ENCODE measurements at regions not wholly inside any gene's neighbourhood (a gene's known extent, or its start where the extent isn't known, plus 50 kb on each side); places are given as distances from the start of the nearest gene placed in this dataset.

DNA sequence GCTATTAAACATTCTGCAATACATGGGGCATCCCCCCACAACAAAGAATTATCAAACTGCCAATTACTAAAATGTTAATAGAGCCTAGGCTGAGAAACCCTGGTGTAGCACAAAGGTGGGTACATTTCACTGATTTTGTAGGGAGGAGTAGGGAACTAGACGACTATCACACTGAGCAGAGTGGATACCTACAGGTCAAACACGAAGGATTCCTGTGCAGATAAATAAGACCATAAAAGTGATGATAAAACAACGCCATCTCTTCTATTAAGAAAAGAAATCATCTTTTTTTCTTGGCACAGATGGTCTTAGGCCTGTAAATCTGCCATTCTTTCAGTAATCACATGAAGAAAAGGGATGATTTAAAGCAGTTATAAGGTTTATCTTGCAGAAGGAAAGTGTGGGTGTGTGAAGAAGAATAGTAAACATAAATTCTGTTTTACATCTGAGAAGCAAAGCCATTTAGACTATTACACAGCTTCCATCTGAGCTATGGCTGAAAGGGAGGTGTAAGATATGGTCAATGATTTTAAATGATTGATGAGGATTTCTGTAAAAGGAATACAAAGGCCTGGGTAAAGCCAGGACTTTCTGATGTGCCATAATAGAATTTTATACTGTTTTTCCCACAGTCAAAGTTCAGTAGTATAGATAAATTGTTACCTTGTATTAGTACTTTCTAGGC is 429.4 kb upstream of the GOT2 start:
- TF ChIP-seq, protein P1, sequence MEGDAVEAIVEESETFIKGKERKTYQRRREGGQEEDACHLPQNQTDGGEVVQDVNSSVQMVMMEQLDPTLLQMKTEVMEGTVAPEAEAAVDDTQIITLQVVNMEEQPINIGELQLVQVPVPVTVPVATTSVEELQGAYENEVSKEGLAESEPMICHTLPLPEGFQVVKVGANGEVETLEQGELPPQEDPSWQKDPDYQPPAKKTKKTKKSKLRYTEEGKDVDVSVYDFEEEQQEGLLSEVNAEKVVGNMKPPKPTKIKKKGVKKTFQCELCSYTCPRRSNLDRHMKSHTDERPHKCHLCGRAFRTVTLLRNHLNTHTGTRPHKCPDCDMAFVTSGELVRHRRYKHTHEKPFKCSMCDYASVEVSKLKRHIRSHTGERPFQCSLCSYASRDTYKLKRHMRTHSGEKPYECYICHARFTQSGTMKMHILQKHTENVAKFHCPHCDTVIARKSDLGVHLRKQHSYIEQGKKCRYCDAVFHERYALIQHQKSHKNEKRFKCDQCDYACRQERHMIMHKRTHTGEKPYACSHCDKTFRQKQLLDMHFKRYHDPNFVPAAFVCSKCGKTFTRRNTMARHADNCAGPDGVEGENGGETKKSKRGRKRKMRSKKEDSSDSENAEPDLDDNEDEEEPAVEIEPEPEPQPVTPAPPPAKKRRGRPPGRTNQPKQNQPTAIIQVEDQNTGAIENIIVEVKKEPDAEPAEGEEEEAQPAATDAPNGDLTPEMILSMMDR (IDR thresholded peaks at IDR 0.05 in 4 of 5, conservative IDR thresholded peaks at IDR 0.05 in 1 of 5) = no peak
- TF ChIP-seq POLR2A (IDR thresholded peaks at IDR 0.05) = no peak
- no peak for ATAC-seq
- H3K4me3 ChIP-seq = no peak overlapping the region

DNA sequence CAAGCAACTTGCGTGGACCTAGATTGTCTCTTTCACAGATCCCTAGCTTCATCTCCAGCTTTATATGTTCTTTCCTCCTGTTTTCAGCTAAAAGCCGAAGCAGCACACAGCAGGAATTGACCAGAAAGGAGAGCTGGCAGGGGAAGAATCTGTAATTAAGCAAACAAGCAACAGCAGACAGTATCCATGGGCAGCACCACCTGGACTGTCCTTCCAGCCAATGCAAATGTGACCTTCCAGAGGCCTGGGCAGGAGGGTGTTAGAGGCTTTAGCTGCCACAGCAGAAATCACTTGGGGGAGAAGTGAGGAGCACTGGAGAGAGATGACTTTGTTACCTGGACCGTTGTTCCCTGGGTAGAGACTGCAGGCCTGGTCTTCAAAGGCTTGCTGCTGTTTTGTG is 427.6 kb upstream of the GOT2 start:
- in situ Hi-C loops (cut with MboI; ENCODE audit: low sequenced_read_pairs in 4 of 4) = no loop called here
- DNase-seq = no peak
- ATAC-seq = no peak

More for the DNA sequence above, 429.4 kb upstream of the GOT2 start:
- Histone ChIP-seq H3K27me3 (no peaks in the 10 kb centered on the region), H3K9me3 (no peaks in the 10 kb centered on the region), H3K4me1 (no peaks in the 10 kb centered on the region), H3K36me3 (no peaks in the 10 kb centered on the region), H3K27ac (no peak overlapping the region)
- in situ Hi-C loops (cut with MboI; ENCODE audit: low sequenced_read_pairs in 4 of 4) = no loop called here
- intact Hi-C loops (cut with DNase I; ENCODE audit: low total_unique reads) = no loop called here
- no peak for DNase-seq

DNA sequence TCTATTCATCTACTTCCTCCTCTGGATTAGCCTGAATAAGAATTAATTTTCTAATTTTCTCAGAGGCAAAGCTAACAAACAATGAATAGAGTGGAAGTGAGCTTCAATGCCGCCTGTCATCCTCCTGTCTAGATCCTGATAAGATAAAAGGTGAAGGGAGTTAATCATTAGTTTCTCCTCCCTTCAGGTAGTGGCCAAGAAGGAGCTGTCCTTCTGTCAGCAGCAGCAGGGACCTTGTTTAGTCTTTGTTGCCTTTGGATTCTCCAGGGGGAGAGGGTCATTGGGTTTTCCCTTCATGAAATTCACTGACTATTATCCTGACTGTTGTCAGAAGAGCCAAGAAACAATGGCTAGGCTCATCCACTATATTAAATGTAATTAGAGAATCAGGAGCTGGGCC is 420.2 kb upstream of the GOT2 start:
- Histone ChIP-seq H3K9me3 (no peaks in the 10 kb centered on the region), H3K36me3 (no peaks in the 10 kb centered on the region), H3K27me3 (no peaks in the 10 kb centered on the region), H3K27ac (no peak overlapping the region), H3K4me3 (no peak overlapping the region), H3K4me1 (no peaks in the 10 kb centered on the region)
- in situ Hi-C loops (cut with MboI; ENCODE audit: low sequenced_read_pairs in 4 of 4) = no loop called here
- DNase-seq (no peak), ATAC-seq (no peak)
- no peak for TF ChIP-seq POLR2A (IDR thresholded peaks at IDR 0.05)
- TF ChIP-seq, protein P1 (IDR thresholded peaks at IDR 0.05 in 4 of 5, conservative IDR thresholded peaks at IDR 0.05 in 1 of 5) = no peak
- intact Hi-C loops (cut with DNase I; ENCODE audit: low total_unique reads) = no loop called here

More for the DNA sequence above, 427.6 kb upstream of the GOT2 start:
- no peaks in the 10 kb centered on the region for H3K36me3 ChIP-seq
- no peaks in the 10 kb centered on the region for H3K27me3 ChIP-seq
- no peak overlapping the region for H3K27ac ChIP-seq
- intact Hi-C loops (cut with DNase I; ENCODE audit: low total_unique reads) = no loop called here
- H3K4me3 ChIP-seq = no peak overlapping the region
- H3K4me1 ChIP-seq = no peaks in the 10 kb centered on the region
- no peaks in the 10 kb centered on the region for H3K9me3 ChIP-seq
- TF ChIP-seq, protein P1 (IDR thresholded peaks at IDR 0.05 in 4 of 5, conservative IDR thresholded peaks at IDR 0.05 in 1 of 5) = no peak
- no peak for TF ChIP-seq POLR2A (IDR thresholded peaks at IDR 0.05)

DNA sequence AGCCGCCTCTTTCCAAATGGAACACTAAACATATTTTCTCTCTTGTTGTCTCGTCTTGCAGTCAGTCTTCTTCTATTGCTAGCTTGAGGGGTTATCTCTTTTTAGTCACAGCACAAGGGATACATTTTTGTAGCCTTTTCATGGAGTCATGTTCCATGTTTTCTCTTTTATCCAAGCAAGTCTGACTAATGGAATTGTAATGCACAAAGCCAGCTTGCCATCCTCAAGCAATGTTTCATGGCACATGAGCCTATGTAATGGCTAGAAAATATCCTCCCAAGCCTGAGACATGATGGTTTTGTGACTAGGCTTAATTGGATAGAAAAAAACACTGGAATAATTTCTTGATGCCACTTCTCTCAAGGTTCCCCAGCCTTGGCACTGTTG is 414.6 kb upstream of the GOT2 start:
- intact Hi-C loops (cut with DNase I; ENCODE audit: low total_unique reads) (no loop called here), in situ Hi-C loops (cut with MboI; ENCODE audit: low sequenced_read_pairs in 4 of 4) (no loop called here)
- H3K27me3 ChIP-seq = no peaks in the 10 kb centered on the region
- H3K4me1 ChIP-seq = no peaks in the 10 kb centered on the region
- H3K36me3 ChIP-seq = no peaks in the 10 kb centered on the region
- ATAC-seq (no peak), DNase-seq (no peak)
- no peak overlapping the region for H3K4me3 ChIP-seq
- H3K9me3 ChIP-seq = no peaks in the 10 kb centered on the region
- no peak for TF ChIP-seq POLR2A (IDR thresholded peaks at IDR 0.05)
- TF ChIP-seq, protein P1 (IDR thresholded peaks at IDR 0.05 in 4 of 5, conservative IDR thresholded peaks at IDR 0.05 in 1 of 5) = no peak
- H3K27ac ChIP-seq = no peak overlapping the region
